T-helper 2 cell treated with Interferon-gamma antibody and Interleukin-4, amounts not matched to agents 5 μg/mL and 100 μg/mL, for 36 hours (primary cell): ENCODE measurements at regions not wholly inside any gene's neighbourhood (a gene's known extent, or its start where the extent isn't known, plus 50 kb on each side); places are given as distances from the start of the nearest gene placed in this dataset.

ENCODE experiments used
- DNase-seq: peaks from one replicate; pipeline ENCODE4 v3.0.0; 2021; ENCODE audit warnings: low spot score
- H3K27ac Mint-ChIP-seq: one replicate; pipeline ENCODE4 v1.8.0; 2021; ENCODE audit warnings: mild to moderate bottlenecking, mixed read lengths
- H3K27me3 Mint-ChIP-seq: one replicate; pipeline ENCODE4 v1.8.0; 2021; ENCODE audit warnings: low read depth, mixed read lengths
- H3K36me3 Mint-ChIP-seq: one replicate; pipeline ENCODE4 v1.8.0; 2021; ENCODE audit warnings: low read depth, mixed read lengths
- H3K4me1 Mint-ChIP-seq: one replicate; pipeline ENCODE4 v1.8.0; 2021; ENCODE audit warnings: low read depth, mixed read lengths
- H3K4me3 Mint-ChIP-seq: one replicate; pipeline ENCODE4 v1.8.0; 2022; ENCODE audit warnings: mild to moderate bottlenecking, moderate library complexity, mixed read lengths
- H3K9me3 Mint-ChIP-seq: one replicate; pipeline ENCODE4 v1.8.0; 2021; ENCODE audit warnings: mixed read lengths

DNA sequence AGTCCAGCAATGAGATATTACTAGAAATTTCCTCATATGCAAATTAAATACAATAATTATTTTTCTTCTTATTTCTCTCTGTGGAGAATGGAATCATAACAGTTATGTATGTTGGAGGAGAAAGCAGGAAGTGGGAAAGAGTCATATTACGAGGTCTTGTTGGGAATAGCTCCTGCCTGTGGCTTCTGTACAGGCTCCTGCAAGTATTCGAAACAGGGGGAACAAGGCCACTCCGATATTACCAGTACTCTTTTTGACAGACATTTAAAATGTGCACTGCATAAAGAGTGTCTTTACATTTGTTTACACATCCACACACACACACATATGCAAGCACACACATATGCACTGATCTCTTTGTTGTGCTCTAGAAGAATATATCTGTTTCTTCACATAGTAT lies 812.0 kb upstream of the ZNF608 start:
- no peak overlapping the region for H3K4me3 Mint-ChIP-seq
- H3K9me3 Mint-ChIP-seq, result peaks cover 29% of the 10 kb centered on the region
- no peaks in the 10 kb centered on the region for H3K4me1 Mint-ChIP-seq
- no peaks in the 10 kb centered on the region for H3K36me3 Mint-ChIP-seq
- no peaks in the 10 kb centered on the region for H3K27me3 Mint-ChIP-seq
- H3K27ac Mint-ChIP-seq, result no peak overlapping the region
- no peak for DNase-seq

DNA sequence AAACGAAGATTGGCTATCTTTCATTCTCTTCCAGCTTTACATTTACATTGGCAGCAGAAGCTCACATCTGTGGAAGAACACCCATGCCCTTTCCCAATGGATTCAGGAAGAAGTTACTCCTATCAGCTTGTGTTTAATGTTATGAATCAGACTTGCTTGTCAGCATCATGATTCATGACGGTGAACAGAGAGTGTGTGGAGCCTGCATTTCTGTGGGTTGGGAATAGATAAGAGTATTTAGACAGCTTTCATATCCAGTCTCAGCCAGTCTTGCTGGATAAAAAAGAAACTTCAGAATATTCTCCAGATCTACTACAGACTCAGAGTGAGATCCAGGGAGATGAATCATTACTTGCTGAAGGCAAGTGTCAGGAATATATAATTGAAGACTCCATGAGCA lies 812.9 kb upstream of the ZNF608 start:
- Mint-ChIP-seq H3K9me3 (peaks cover 29% of the 10 kb centered on the region), H3K4me3 (no peak overlapping the region), H3K27me3 (no peaks in the 10 kb centered on the region), H3K4me1 (no peaks in the 10 kb centered on the region), H3K36me3 (no peaks in the 10 kb centered on the region), H3K27ac (no peak overlapping the region)
- DNase-seq, result no peak

- Mint-ChIP-seq H3K36me3 (no peaks in the 10 kb centered on the region), H3K4me1 (no peaks in the 10 kb centered on the region), H3K27ac (no peak overlapping the region), H3K27me3 (no peaks in the 10 kb centered on the region), H3K9me3 (peaks cover 27% of the 10 kb centered on the region), H3K4me3 (no peak overlapping the region)
- no peak for DNase-seq
Measured at GRCh38 chr5:125560476-125561225, 814.2 kb upstream of the ZNF608 start.

GRCh38 chr5:125564317-125564975 lies 818.0 kb upstream of the ZNF608 start:
- no peak overlapping the region for H3K4me3 Mint-ChIP-seq
- H3K27ac Mint-ChIP-seq, result no peak overlapping the region
- DNase-seq, result no peak
- no peaks in the 10 kb centered on the region for H3K36me3 Mint-ChIP-seq
- H3K27me3 Mint-ChIP-seq, result no peaks in the 10 kb centered on the region
- H3K9me3 Mint-ChIP-seq, result peaks cover 19% of the 10 kb centered on the region
- H3K4me1 Mint-ChIP-seq, result no peaks in the 10 kb centered on the region

- Mint-ChIP-seq H3K9me3 (peaks cover 4% of the 10 kb centered on the region), H3K4me3 (no peak overlapping the region), H3K27ac (no peak overlapping the region), H3K4me1 (no peaks in the 10 kb centered on the region), H3K36me3 (no peaks in the 10 kb centered on the region), H3K27me3 (no peaks in the 10 kb centered on the region)
- no peak for DNase-seq
Measured at GRCh38 chr5:125574491-125575044, 828.1 kb upstream of the ZNF608 start.

- no peak for DNase-seq
- no peak overlapping the region for H3K4me3 Mint-ChIP-seq
- no peak overlapping the region for H3K27ac Mint-ChIP-seq
- H3K9me3 Mint-ChIP-seq, result peaks cover 4% of the 10 kb centered on the region
- no peaks in the 10 kb centered on the region for H3K4me1 Mint-ChIP-seq
- H3K27me3 Mint-ChIP-seq, result no peaks in the 10 kb centered on the region
- H3K36me3 Mint-ChIP-seq, result no peaks in the 10 kb centered on the region
Measured at GRCh38 chr5:125575171-125575890, 828.9 kb upstream of the ZNF608 start.

DNA sequence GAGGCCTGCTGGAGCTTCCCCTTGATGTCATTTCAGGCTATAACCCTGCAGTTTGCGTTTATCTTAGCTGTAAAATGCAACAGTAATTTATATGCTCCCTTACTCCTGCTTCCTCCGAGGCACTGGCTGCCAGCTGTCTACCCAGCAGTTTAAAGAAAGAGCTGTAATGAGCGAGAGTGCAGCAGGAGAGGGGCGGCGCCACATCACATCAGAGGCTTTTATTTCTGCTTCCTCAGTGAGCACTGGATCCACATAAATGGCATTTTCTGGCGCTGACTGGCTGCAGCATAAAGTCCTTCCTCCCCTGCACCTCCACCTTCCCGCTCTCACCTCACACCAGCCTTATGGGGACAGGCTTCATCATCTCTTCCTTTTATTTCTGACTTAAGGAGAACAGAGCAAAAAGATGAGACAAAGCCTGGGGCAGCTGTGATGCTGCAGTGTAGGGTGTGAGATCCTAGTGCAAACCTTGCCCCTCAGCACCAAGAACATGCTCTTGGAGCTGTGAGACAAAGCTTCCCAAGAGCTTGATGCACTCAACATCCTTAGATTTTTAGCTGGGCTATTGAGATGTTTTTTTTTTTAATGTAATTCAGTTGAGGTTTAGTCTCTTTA lies 829.6 kb upstream of the ZNF608 start:
- no peak overlapping the region for H3K4me3 Mint-ChIP-seq
- H3K27ac Mint-ChIP-seq, result no peak overlapping the region
- no peaks in the 10 kb centered on the region for H3K4me1 Mint-ChIP-seq
- H3K9me3 Mint-ChIP-seq, result peaks cover 4% of the 10 kb centered on the region
- no peak for DNase-seq
- H3K27me3 Mint-ChIP-seq, result no peaks in the 10 kb centered on the region
- H3K36me3 Mint-ChIP-seq, result no peaks in the 10 kb centered on the region

DNA sequence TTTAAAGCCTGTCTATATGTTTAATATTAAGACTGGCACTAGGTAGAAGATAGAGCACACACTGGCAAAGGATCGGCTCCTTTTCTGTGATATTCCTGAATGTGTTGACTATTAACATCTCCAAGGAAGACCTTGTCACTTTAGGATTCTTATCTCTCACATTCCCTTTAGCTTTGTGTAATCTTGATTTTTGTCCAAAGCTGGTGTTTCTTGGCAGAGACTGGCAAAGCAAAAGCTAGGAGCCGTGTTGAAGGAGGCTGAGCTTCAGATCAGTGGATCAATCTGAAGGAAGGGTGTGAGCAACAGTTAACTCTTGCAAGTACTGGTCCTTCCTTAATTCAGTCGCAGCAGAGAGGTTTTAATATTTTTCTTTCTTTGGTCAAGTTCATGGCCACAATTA lies 830.4 kb upstream of the ZNF608 start:
- Mint-ChIP-seq H3K4me3 (no peak overlapping the region), H3K9me3 (peaks cover 4% of the 10 kb centered on the region), H3K4me1 (no peaks in the 10 kb centered on the region), H3K36me3 (no peaks in the 10 kb centered on the region), H3K27me3 (no peaks in the 10 kb centered on the region), H3K27ac (no peak overlapping the region)
- DNase-seq, result no peak

DNA sequence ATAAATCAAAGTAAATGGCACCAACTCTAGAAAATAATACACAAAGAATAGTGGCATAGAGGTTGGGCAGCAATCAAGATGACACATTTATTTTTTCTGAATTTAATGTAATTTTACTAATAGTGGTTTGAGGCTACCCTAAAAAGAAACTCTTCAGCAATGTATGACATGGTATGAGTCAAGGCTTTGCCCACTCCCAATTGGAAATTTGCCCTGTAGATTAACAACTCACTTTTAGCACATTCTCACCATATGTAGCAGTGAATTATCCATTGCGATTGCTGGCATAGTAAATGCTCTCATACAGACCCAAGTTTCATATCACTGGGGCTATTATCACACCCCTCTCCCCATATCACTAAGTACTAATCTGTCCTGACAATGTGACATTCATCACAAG lies 832.1 kb upstream of the ZNF608 start:
- no peak overlapping the region for H3K4me3 Mint-ChIP-seq
- no peaks in the 10 kb centered on the region for H3K27me3 Mint-ChIP-seq
- no peaks in the 10 kb centered on the region for H3K4me1 Mint-ChIP-seq
- H3K27ac Mint-ChIP-seq, result no peak overlapping the region
- H3K9me3 Mint-ChIP-seq, result peaks cover 4% of the 10 kb centered on the region
- no peak for DNase-seq
- no peaks in the 10 kb centered on the region for H3K36me3 Mint-ChIP-seq

DNA sequence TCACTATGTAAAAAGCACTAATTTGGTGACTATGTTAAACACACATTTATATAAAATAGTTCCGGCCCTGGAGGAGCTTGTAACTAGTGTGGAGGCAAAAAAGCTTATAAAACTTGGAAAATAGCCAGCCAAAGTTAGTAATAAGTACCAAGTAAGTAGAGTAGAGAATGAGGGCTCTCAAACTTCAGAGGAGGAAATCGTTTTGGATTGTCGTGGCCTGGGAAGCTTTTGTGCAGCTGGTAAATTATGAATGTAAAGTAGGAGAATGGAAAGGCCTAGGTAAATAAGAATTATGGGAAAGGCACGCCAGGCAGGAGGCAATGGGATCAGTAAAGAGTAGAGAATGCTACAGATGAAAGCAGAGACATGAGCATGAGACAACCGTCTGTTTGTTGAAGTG lies 832.7 kb upstream of the ZNF608 start:
- no peak for DNase-seq
- no peaks in the 10 kb centered on the region for H3K4me1 Mint-ChIP-seq
- no peaks in the 10 kb centered on the region for H3K9me3 Mint-ChIP-seq
- no peak overlapping the region for H3K4me3 Mint-ChIP-seq
- no peaks in the 10 kb centered on the region for H3K36me3 Mint-ChIP-seq
- no peaks in the 10 kb centered on the region for H3K27me3 Mint-ChIP-seq
- no peak overlapping the region for H3K27ac Mint-ChIP-seq

DNA sequence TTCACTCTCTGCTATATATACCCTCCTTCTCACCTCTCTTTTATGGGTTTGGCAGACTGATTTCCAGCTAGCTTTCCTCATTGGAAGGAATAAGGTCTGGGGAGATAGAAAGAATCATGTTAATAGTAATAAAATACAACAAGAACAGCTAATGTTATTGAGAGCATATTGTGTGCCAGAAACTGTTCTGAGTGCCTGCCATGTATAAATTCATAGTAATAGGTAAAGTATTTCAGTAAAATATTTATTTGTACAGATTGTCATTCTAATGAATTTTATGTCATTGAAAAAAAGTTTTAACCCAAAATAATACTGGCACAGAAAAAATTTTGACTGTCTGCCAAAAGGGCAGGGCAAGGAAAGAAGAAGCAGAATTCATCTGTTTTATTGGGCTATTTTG lies 834.9 kb upstream of the ZNF608 start:
- no peak overlapping the region for H3K4me3 Mint-ChIP-seq
- no peaks in the 10 kb centered on the region for H3K9me3 Mint-ChIP-seq
- H3K27me3 Mint-ChIP-seq, result no peaks in the 10 kb centered on the region

GRCh38 chr5:125582352-125582751 lies 835.9 kb upstream of the ZNF608 start:
- Mint-ChIP-seq H3K4me1 (no peaks in the 10 kb centered on the region), H3K9me3 (peaks cover 4% of the 10 kb centered on the region), H3K4me3 (no peak overlapping the region), H3K27ac (no peak overlapping the region), H3K27me3 (no peaks in the 10 kb centered on the region), H3K36me3 (no peaks in the 10 kb centered on the region)
- no peak for DNase-seq

More for the DNA sequence above, 834.9 kb upstream of the ZNF608 start:
- no peak for DNase-seq
- no peak overlapping the region for H3K27ac Mint-ChIP-seq
- H3K4me1 Mint-ChIP-seq, result no peaks in the 10 kb centered on the region
- H3K36me3 Mint-ChIP-seq, result no peaks in the 10 kb centered on the region

- Mint-ChIP-seq H3K36me3 (no peaks in the 10 kb centered on the region), H3K4me1 (no peaks in the 10 kb centered on the region), H3K9me3 (peaks cover 11% of the 10 kb centered on the region), H3K27me3 (no peaks in the 10 kb centered on the region), H3K4me3 (no peak overlapping the region), H3K27ac (no peak overlapping the region)
- no peak for DNase-seq
Measured at GRCh38 chr5:125583321-125584139, 837.1 kb upstream of the ZNF608 start.
